ENCODE measurements at regions not wholly inside any gene's neighbourhood (a gene's known extent, or its start where the extent isn't known, plus 50 kb on each side); places are given as distances from the start of the nearest gene placed in this dataset.

- TF ChIP-seq CTCF (conservative IDR thresholded peaks at IDR 0.05), result no peak
- no peak for TF ChIP-seq EZH2 (IDR thresholded peaks at IDR 0.05; ENCODE audit: low read depth)
Observed at GRCh38 chr1:239700667-239701066, 314.3 kb downstream of the CHRM3 start.

Measured in PC-9 (cell line).